ENCODE measurements at regions not wholly inside any gene's neighbourhood (a gene's known extent, or its start where the extent isn't known, plus 50 kb on each side); places are given as distances from the start of the nearest gene placed in this dataset.
"Not testable (repeated sequence)": the region's sequence is repeated elsewhere in the genome, so short reads cannot be mapped to it uniquely, and the experiment has no call there.

GRCh38 chr4:155439760-155440159, 63.0 kb upstream of the MAP9 start:
- not testable (repeated sequence) for DNase-seq

GRCh38 chr4:155434904-155435303, 58.1 kb upstream of the MAP9 start:
- DNase-seq: no peak

GRCh38 chr4:155434366-155434765, 57.6 kb upstream of the MAP9 start:
- DNase-seq: no peak

- DNase-seq: no peak
These were observed 57.0 kb upstream of the MAP9 start for GRCh38 chr4:155433636-155434360.

- DNase-seq: no peak
These were observed 54.4 kb upstream of the MAP9 start for GRCh38 chr4:155430895-155431795.

GRCh38 chr4:155428128-155428527, 51.4 kb upstream of the MAP9 start:
- DNase-seq: no peak

- no peak for DNase-seq
These were observed 50.2 kb upstream of the MAP9 start for GRCh38 chr4:155426953-155427352.
